Heart left ventricle (tissue), 16 donors: ENCODE measurements at regions not wholly inside any gene's neighbourhood (a gene's known extent, or its start where the extent isn't known, plus 50 kb on each side); places are given as distances from the start of the nearest gene placed in this dataset.
"Not testable (repeated sequence)": the region's sequence is repeated elsewhere in the genome, so short reads cannot be mapped to it uniquely, and the experiment has no call there.

Experiments
- ATAC-seq, 4 donors: fragments of 200-7000 bp; cut with Tn5 transposase; one replicate each; pipeline ENCODE4 v1.9.1; 2020 to 2022; ENCODE audit warnings: moderate library complexity in 4 of 4, mild to moderate bottlenecking in 3 of 4, moderate number of reproducible peaks in 1 of 4
- DNase-seq, 5 donors: peaks; one replicate each; pipeline ENCODE4 v3.0.0-alpha.2; 2020
- H3K27ac ChIP-seq, 12 donors: fragments of 200-600 bp; sonication (generic) in 4 of 12; one replicate each; pipeline versions ENCODE4 v1.5.0 to v1.8.0; 2016 to 2022; ENCODE audit warnings: mild to moderate bottlenecking in 2 of 12
- H3K27me3 ChIP-seq, 9 donors: fragments of 200-600 bp; sonication (generic) in 2 of 9; one replicate each; pipeline versions ENCODE4 v1.5.1 to v1.8.0; 2016 to 2022; ENCODE audit warnings: mild to moderate bottlenecking in 3 of 9
- H3K36me3 ChIP-seq, 9 donors: fragments of 200-600 bp; sonication (generic) in 2 of 9; one replicate each; pipeline versions ENCODE4 v1.5.0 to v1.8.0; 2018 to 2022; ENCODE audit warnings: mild to moderate bottlenecking in 2 of 9
- H3K4me1 ChIP-seq, 12 donors: fragments of 200-600 bp; sonication (generic) in 4 of 12; one replicate each; pipeline versions ENCODE4 v1.5.0 to v1.8.0; 2016 to 2022; ENCODE audit warnings: mild to moderate bottlenecking in 3 of 12
- H3K4me3 ChIP-seq, 12 donors: fragments of 200-600 bp; sonication (generic) in 4 of 12; one replicate each; pipeline versions ENCODE4 v1.5.0 to v1.8.0; 2017 to 2022; ENCODE audit warnings: mild to moderate bottlenecking in 9 of 12, moderate library complexity in 4 of 12
- H3K9me3 ChIP-seq, 12 donors: fragments of 200-600 bp; sonication (generic) in 4 of 12; one replicate each; pipeline versions ENCODE4 v1.5.0 to v1.8.0; 2016 to 2022; ENCODE audit warnings: mild to moderate bottlenecking in 1 of 12
- CTCF ChIP-seq, 12 donors: fragments of 200-600 bp; sonication (generic) in 4 of 12; IDR thresholded peaks; one replicate each; pipeline versions ENCODE4 v1.5.0 to v1.8.0; 2018 to 2022; ENCODE audit warnings: antibody characterized with exemption in 12 of 12, mild to moderate bottlenecking in 5 of 12
- POLR2A ChIP-seq, 2 donors: fragments of 450-650 bp; IDR thresholded peaks; one replicate each; pipeline ENCODE4 v1.6.1; 2017; ENCODE audit warnings: antibody characterized with exemption in 2 of 2, mild to moderate bottlenecking in 2 of 2, moderate library complexity in 2 of 2
- WGBS, 4 donors: extraction: QIAGEN DNeasy Blood & Tissue Kit in 2 of 4; methylation state at CpG; one replicate each; pipeline versions ENCODE4 v1.1.5 to v1.1.7; 2013 to 2018; 5-methylcytosine and 5-hydroxymethylcytosine counted together
- intact Hi-C, 10 donors: fragments of 100-400 bp; cut with DNase I; formaldehyde crosslinking; loops; one replicate each; pipeline versions ENCODE4 v1.11.1 to v1.14.2; 2022
- donor health status: ischemic (EF 13 %, LVEDD 7.1; RV severe dilation, severe dysfunction).
- donor health status: healthy with polysubstance abuse.
- donor health status: DM: no; HTN: yes; CAD: no.
- donor health status: DM: no; HTN: no; CAD: no.
- donor health status: ischemic (EF 25% LVEDD 6.9; RV normal size, moderate dysfunction).
- donor health status: ischemic (EF 25% LVEDD 5.7; RV mildly dilated, moderate dysfunction).
- donor health status: healthy.
- donor health status: DM: yes; HTN: yes; CAD: no.
- donor health status: ischemic (EF 35%, LVEDD 5.7; RV mildly dilated, moderate dysfunction).
- donor health status: nonischemic (EF 11% LVEDD 7.7; RV severe dilation, severe dysfunction).
- donor health status: DM: yes; HTN: yes; CAD: no.
- donor health status: PGD.
- donor health status: ischemic (EF 29% LVEDD 5.4; RV normal size, mild dysfunction).
- donor health status: nonischemic (EF 23%, LVEDD 6.1; RV moderate dilation, normal function).

DNA sequence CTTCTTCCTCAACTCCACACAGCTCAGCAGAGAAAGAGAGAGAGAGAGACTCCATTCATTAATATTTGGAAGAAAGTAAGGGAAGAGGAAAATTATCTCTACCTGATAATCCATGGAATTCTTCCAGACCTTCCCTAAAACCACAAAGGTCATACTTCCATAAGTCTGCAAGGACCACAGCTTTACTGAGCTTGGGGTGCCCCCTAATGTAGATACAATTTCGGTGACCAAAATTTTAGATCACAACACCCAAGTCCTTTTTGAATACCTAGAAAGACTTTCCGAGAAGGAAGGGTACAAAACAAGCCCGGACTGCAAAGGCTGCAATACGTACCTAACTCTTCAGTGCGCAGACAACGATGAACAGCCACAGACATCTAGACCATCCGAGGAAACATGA is 523.9 kb downstream of the GLUD2 start:
- intact Hi-C loops = loop anchor here in 3 of 10 donors (10.0 kb wide), 2 partner anchors 257 to 787 kb away; no protein-coding TSS in a partner anchor
- ATAC-seq = no peak
- WGBS, 4 donors = 71 to 80% (median 75%) methylated on average over 7 of the region's 7 CpGs

DNA sequence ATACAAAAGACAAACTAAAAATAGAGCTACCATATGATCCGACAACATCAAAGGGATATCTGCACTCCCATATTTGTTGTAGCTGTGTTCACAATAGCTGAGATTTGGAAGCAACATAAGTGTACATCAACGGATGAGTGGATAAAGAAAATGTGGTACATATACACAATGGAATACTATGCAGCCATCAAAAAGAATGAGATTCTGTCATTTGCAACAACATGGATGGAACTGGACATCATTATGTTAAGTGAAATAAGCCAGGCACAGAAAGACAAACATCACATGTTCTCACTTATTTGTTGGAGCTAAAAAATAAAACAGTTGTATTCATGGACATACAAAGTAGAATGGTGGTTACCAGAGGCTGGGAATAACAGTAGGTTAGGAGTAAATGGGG is 527.0 kb downstream of the GLUD2 start:
- not testable (repeated sequence) for H3K27ac ChIP-seq, H3K9me3 ChIP-seq, H3K4me3 ChIP-seq, H3K36me3 ChIP-seq, DNase-seq, H3K4me1 ChIP-seq, ATAC-seq, H3K27me3 ChIP-seq
- intact Hi-C loops = loop anchor here in 3 of 10 donors (10.0 kb wide), 2 partner anchors 260 to 790 kb away; no protein-coding TSS in a partner anchor
- 87 to 97% (median 92%) methylated on average over 2 of the region's 2 CpGs for WGBS, 4 donors

More for the DNA sequence above, 523.9 kb downstream of the GLUD2 start:
- DNase-seq = no peak
- TF ChIP-seq POLR2A (IDR thresholded peaks at IDR 0.05) (no peak), CTCF (IDR thresholded peaks at IDR 0.05) (no peak)
- Histone ChIP-seq H3K4me3 (no peak overlapping the region), H3K4me1 (no peaks in the 10 kb centered on the region), H3K27me3 (no peaks in the 10 kb centered on the region), H3K36me3 (no peaks in the 10 kb centered on the region), H3K27ac (no peak overlapping the region), H3K9me3 (peaks cover 0 to 9% (median 0%) of the 10 kb centered on the region in 12 donors)

GRCh38 chrX:121579016-121579760 is 531.8 kb downstream of the GLUD2 start:
- Histone ChIP-seq H3K36me3 (no peaks in the 10 kb centered on the region), H3K4me1 (no peaks in the 10 kb centered on the region), H3K9me3 (peaks cover 0 to 5% (median 0%) of the 10 kb centered on the region in 12 donors), H3K27ac (no peak overlapping the region), H3K4me3 (no peak overlapping the region), H3K27me3 (no peaks in the 10 kb centered on the region)
- intact Hi-C loops = loop anchor here in 7 of 10 donors (5.0 to 10.0 kb wide), 5 partner anchors 264 to 794 kb away; no protein-coding TSS in a partner anchor
- ATAC-seq = no peak
- WGBS, 4 donors = 11 to 13% (median 12%) methylated on average over 3 of the region's 3 CpGs
- peak in 11 of 12 donors; percentile 11 to 51 (median 36) for TF ChIP-seq CTCF (IDR thresholded peaks at IDR 0.05)
- TF ChIP-seq POLR2A (IDR thresholded peaks at IDR 0.05) = no peak
- DNase-seq = no peak

- intact Hi-C loops = loop anchor here in 1 of 10 donors (5.0 kb wide), 1 partner anchor 795 kb away; no protein-coding TSS in a partner anchor
- H3K27me3 ChIP-seq = no peaks in the 10 kb centered on the region
- H3K36me3 ChIP-seq = no peaks in the 10 kb centered on the region
- no peak overlapping the region for H3K4me3 ChIP-seq
- DNase-seq (no peak), ATAC-seq (no peak)
- no peaks in the 10 kb centered on the region for H3K4me1 ChIP-seq
- H3K9me3 ChIP-seq = no peaks in the 10 kb centered on the region
- TF ChIP-seq CTCF (IDR thresholded peaks at IDR 0.05) (no peak), POLR2A (IDR thresholded peaks at IDR 0.05) (no peak)
- WGBS, 4 donors = 33 to 50% (median 46%) methylated on average over 4 of the region's 4 CpGs
- no peak overlapping the region for H3K27ac ChIP-seq
Measured at GRCh38 chrX:121581885-121582284, 534.5 kb downstream of the GLUD2 start.
